ENCODE measurements at regions not wholly inside any gene's neighbourhood (a gene's known extent, or its start where the extent isn't known, plus 50 kb on each side); places are given as distances from the start of the nearest gene placed in this dataset.
"Not testable (repeated sequence)": the region's sequence is repeated elsewhere in the genome, so short reads cannot be mapped to it uniquely, and the experiment has no call there.

DNA sequence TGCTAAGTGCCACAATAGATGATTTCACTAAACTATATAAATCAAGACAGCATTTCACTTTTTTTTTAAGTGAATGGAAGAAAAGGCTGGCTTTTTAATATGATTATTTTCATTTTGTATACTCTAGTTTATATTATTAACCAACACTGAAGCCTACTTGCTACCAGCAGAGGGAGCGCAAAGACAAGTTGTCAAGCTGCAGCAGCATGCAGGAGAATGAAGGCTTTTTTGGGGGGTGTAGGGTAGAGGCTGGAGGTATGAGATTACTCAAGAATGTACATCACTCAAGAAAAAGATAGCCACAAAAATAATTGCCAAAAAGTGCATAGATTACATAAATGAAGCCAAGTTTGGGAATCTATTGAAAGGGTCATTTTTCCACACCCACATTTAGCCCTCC is 519.5 kb downstream of the FGF13 start:
- Mint-ChIP-seq H3K27me3 (ENCODE audit: low read depth) (no peaks in the 10 kb centered on the region), H3K9me3 (ENCODE audit: low read depth) (peaks cover 2% of the 10 kb centered on the region), H3K27ac (ENCODE audit: unreplicated experiment) (no peak overlapping the region), H3K4me3 (ENCODE audit: unreplicated experiment) (no peak overlapping the region), H3K36me3 (ENCODE audit: low read depth) (no peaks in the 10 kb centered on the region), H3K4me1 (ENCODE audit: low read depth) (no peaks in the 10 kb centered on the region)
- TF ChIP-seq, protein P1, sequence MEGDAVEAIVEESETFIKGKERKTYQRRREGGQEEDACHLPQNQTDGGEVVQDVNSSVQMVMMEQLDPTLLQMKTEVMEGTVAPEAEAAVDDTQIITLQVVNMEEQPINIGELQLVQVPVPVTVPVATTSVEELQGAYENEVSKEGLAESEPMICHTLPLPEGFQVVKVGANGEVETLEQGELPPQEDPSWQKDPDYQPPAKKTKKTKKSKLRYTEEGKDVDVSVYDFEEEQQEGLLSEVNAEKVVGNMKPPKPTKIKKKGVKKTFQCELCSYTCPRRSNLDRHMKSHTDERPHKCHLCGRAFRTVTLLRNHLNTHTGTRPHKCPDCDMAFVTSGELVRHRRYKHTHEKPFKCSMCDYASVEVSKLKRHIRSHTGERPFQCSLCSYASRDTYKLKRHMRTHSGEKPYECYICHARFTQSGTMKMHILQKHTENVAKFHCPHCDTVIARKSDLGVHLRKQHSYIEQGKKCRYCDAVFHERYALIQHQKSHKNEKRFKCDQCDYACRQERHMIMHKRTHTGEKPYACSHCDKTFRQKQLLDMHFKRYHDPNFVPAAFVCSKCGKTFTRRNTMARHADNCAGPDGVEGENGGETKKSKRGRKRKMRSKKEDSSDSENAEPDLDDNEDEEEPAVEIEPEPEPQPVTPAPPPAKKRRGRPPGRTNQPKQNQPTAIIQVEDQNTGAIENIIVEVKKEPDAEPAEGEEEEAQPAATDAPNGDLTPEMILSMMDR (IDR thresholded peaks at IDR 0.05), result peak; percentile 72
- no peak for DNase-seq (ENCODE audit: low spot score)

DNA sequence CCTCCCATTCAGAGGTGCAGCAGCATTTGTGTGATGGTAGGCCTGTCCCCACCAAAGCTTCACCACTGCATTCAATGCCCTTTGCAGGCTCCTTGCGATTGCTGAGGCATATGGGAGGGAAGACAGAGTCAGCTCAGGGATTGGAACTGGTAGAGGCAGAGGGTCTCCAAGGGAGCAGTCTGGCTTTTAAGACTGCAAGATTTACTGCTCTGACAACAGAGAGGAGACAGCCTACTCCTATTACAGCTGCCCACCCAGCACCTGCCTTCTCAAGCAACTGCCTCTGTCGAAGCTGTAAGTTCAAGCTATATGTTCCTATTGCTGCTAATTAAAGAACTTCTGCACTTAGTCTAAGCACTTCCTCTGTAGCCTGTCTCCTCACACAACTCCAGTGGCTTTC is 481.8 kb downstream of the FGF13 start:
- Mint-ChIP-seq H3K36me3 (ENCODE audit: low read depth) (no peaks in the 10 kb centered on the region), H3K27ac (ENCODE audit: unreplicated experiment) (no peak overlapping the region), H3K4me3 (ENCODE audit: unreplicated experiment) (no peak overlapping the region), H3K9me3 (ENCODE audit: low read depth) (peaks cover 50% of the 10 kb centered on the region), H3K27me3 (ENCODE audit: low read depth) (no peaks in the 10 kb centered on the region), H3K4me1 (ENCODE audit: low read depth) (no peaks in the 10 kb centered on the region)
- TF ChIP-seq, protein P1 (IDR thresholded peaks at IDR 0.05), result no peak
- DNase-seq (ENCODE audit: low spot score), result no peak

DNA sequence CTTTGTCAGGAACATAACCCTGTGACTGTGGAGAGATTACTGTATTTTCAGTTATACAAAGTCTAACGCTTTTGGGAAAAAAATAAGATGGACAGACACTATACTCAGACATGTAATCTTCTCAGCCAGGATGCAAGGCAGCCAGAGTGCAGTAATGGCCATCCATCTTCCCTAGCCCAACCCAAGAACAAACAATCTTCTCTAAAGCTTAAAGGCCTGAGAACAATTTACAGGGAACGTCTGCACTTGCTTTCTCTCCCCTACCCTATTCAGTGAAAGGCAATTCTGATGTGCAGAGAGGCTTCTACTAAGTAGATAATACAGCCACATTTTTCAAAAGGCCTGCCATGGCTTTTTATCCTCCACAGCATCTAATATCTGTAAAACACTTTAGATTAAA is 471.3 kb downstream of the FGF13 start:
- Mint-ChIP-seq H3K27ac (ENCODE audit: unreplicated experiment) (no peak overlapping the region), H3K4me3 (ENCODE audit: unreplicated experiment) (no peak overlapping the region), H3K36me3 (ENCODE audit: low read depth) (no peaks in the 10 kb centered on the region), H3K4me1 (ENCODE audit: low read depth) (no peaks in the 10 kb centered on the region), H3K27me3 (ENCODE audit: low read depth) (no peaks in the 10 kb centered on the region), H3K9me3 (ENCODE audit: low read depth) (peaks cover 25% of the 10 kb centered on the region)
- no peak for DNase-seq (ENCODE audit: low spot score)
- TF ChIP-seq, protein P1 (IDR thresholded peaks at IDR 0.05), result no peak

DNA sequence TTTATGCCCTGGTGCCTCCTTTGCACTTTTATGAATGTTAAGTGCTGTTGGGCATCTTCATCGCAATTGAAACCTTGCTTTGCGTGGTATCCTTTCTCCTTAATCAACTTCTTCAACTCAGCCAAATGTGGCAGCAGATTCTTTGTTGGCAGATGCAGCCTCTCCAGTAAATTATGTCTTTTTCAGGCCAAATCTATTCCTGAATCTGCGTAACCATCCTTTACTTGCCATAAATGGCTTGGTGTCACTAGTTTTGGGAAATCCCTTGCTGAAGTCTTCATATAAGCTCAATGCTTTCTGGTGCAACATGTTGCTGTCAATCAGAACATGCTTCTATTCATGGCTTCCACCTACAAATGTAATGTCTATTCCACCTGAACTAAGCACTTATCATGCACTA is 457.5 kb downstream of the FGF13 start:
- Mint-ChIP-seq H3K27me3 (ENCODE audit: low read depth) (no peaks in the 10 kb centered on the region), H3K4me3 (ENCODE audit: unreplicated experiment) (no peak overlapping the region), H3K9me3 (ENCODE audit: low read depth) (peaks cover 18% of the 10 kb centered on the region)

DNA sequence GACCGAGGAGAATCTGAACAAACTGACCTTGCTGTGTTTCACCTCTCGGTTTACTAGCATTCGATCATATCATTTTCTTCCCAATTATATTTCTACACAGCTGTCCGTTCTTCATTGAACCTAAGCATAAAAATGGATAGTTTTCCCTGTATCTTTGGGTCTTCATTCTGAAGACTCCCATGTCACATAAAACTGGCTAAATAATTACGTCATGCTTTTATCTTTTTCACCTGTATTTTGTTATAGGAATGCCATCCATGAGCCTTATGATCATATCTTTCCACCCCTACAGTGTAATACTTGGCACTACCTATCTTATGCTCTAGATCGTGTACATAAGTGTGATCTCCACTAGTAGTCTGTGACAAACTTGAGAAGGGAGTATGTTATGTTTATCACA is 456.1 kb downstream of the FGF13 start:
- no peak overlapping the region for H3K4me3 Mint-ChIP-seq (ENCODE audit: unreplicated experiment)
- no peaks in the 10 kb centered on the region for H3K4me1 Mint-ChIP-seq (ENCODE audit: low read depth)
- H3K27me3 Mint-ChIP-seq (ENCODE audit: low read depth), result no peaks in the 10 kb centered on the region
- DNase-seq (ENCODE audit: low spot score), result no peak
- H3K27ac Mint-ChIP-seq (ENCODE audit: unreplicated experiment), result no peak overlapping the region
- TF ChIP-seq, protein P1 (IDR thresholded peaks at IDR 0.05), result no peak
- H3K9me3 Mint-ChIP-seq (ENCODE audit: low read depth), result peaks cover 18% of the 10 kb centered on the region
- no peaks in the 10 kb centered on the region for H3K36me3 Mint-ChIP-seq (ENCODE audit: low read depth)

More for the DNA sequence above, 457.5 kb downstream of the FGF13 start:
- TF ChIP-seq, protein P1 (IDR thresholded peaks at IDR 0.05), result no peak
- no peak overlapping the region for H3K27ac Mint-ChIP-seq (ENCODE audit: unreplicated experiment)
- H3K36me3 Mint-ChIP-seq (ENCODE audit: low read depth), result no peaks in the 10 kb centered on the region
- DNase-seq (ENCODE audit: low spot score), result no peak
- H3K4me1 Mint-ChIP-seq (ENCODE audit: low read depth), result no peaks in the 10 kb centered on the region

DNA sequence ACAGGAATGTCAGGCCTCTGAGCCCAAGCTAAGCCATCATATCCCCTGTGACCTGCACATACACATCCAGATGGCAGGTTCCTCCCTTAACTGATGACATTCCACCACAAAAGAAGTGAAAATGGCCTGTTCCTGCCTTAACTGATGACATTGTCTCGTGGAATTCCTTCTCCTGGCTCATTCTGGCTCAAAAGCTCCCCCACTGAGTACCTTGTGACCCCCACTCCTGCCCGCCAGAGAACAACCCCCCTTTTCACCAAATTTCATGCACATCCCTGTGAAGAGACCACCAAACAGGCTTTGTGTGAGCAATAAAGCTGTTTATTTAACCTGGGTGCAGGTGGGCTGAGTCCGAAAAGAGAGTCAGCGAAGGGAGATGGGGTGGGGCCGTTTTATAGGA is 447.4 kb downstream of the FGF13 start:
- H3K27me3 Mint-ChIP-seq (ENCODE audit: low read depth); H3K27ac Mint-ChIP-seq (ENCODE audit: unreplicated experiment): not testable (repeated sequence)
- H3K9me3 Mint-ChIP-seq (ENCODE audit: low read depth), result peaks cover 28% of the 10 kb centered on the region

More for the DNA sequence above, 447.4 kb downstream of the FGF13 start:
- H3K4me1 Mint-ChIP-seq (ENCODE audit: low read depth); DNase-seq (ENCODE audit: low spot score); H3K4me3 Mint-ChIP-seq (ENCODE audit: unreplicated experiment); H3K36me3 Mint-ChIP-seq (ENCODE audit: low read depth): not testable (repeated sequence)

All from chondrocyte (in vitro differentiated cells).